Rectal smooth muscle tissue (tissue), 1 donor: ENCODE measurements at regions not wholly inside any gene's neighbourhood (a gene's known extent, or its start where the extent isn't known, plus 50 kb on each side); places are given as distances from the start of the nearest gene placed in this dataset.

Experiments
- H3K27ac ChIP-seq: one replicate; pipeline ENCODE4 v1.7.0; 2013; ENCODE audit warnings: low read depth, low read length, inconsistent platforms
- H3K27me3 ChIP-seq: one replicate; pipeline ENCODE4 v1.7.0; 2013; ENCODE audit warnings: low read length; ENCODE audit not compliant: control insufficient read depth, insufficient read depth
- H3K36me3 ChIP-seq: one replicate; pipeline ENCODE4 v1.7.0; 2013; ENCODE audit warnings: low read length; ENCODE audit not compliant: control insufficient read depth, insufficient read depth
- H3K4me1 ChIP-seq: one replicate; pipeline ENCODE4 v1.7.0; 2013; ENCODE audit warnings: low read length; ENCODE audit not compliant: control insufficient read depth, insufficient read depth
- H3K4me3 ChIP-seq: one replicate; pipeline ENCODE4 v1.7.0; 2013; ENCODE audit warnings: low read length
- H3K9ac ChIP-seq: one replicate; pipeline ENCODE4 v1.7.0; 2013; ENCODE audit warnings: low read length

- Histone ChIP-seq H3K36me3 (no peaks in the 10 kb centered on the region), H3K27ac (no peak overlapping the region)
Measured at GRCh38 chr13:33464345-33464744, 178.8 kb upstream of the STARD13 start.

GRCh38 chr13:33466262-33466661 lies 180.7 kb upstream of the STARD13 start:
- H3K4me3 ChIP-seq, result no peak overlapping the region
- H3K27me3 ChIP-seq, result no peaks in the 10 kb centered on the region
- no peaks in the 10 kb centered on the region for H3K36me3 ChIP-seq
- no peaks in the 10 kb centered on the region for H3K4me1 ChIP-seq
- no peak overlapping the region for H3K9ac ChIP-seq
- H3K27ac ChIP-seq, result no peak overlapping the region

More at GRCh38 chr13:33464345-33464744, 178.8 kb upstream of the STARD13 start:
- no peak overlapping the region for H3K4me3 ChIP-seq
- H3K9ac ChIP-seq, result no peak overlapping the region
- no peaks in the 10 kb centered on the region for H3K4me1 ChIP-seq
- no peaks in the 10 kb centered on the region for H3K27me3 ChIP-seq

- Histone ChIP-seq H3K36me3 (no peaks in the 10 kb centered on the region), H3K4me3 (no peak overlapping the region), H3K9ac (no peak overlapping the region), H3K4me1 (no peaks in the 10 kb centered on the region), H3K27me3 (no peaks in the 10 kb centered on the region), H3K27ac (no peak overlapping the region)
Measured at GRCh38 chr13:33467556-33467955, 182.0 kb upstream of the STARD13 start.

GRCh38 chr13:33471204-33471603 lies 185.6 kb upstream of the STARD13 start:
- no peaks in the 10 kb centered on the region for H3K27me3 ChIP-seq
- H3K4me1 ChIP-seq, result no peaks in the 10 kb centered on the region
- no peak overlapping the region for H3K27ac ChIP-seq
- H3K4me3 ChIP-seq, result no peak overlapping the region
- no peak overlapping the region for H3K9ac ChIP-seq
- no peaks in the 10 kb centered on the region for H3K36me3 ChIP-seq

- no peak overlapping the region for H3K4me3 ChIP-seq
- H3K27me3 ChIP-seq, result no peaks in the 10 kb centered on the region
- H3K4me1 ChIP-seq, result no peaks in the 10 kb centered on the region
- no peak overlapping the region for H3K9ac ChIP-seq
- no peak overlapping the region for H3K27ac ChIP-seq
- H3K36me3 ChIP-seq, result no peaks in the 10 kb centered on the region
Measured at GRCh38 chr13:33472446-33472845, 186.9 kb upstream of the STARD13 start.

GRCh38 chr13:33479105-33479504 lies 193.6 kb upstream of the STARD13 start:
- H3K36me3 ChIP-seq, result no peaks in the 10 kb centered on the region
- no peaks in the 10 kb centered on the region for H3K4me1 ChIP-seq
- H3K27me3 ChIP-seq, result no peaks in the 10 kb centered on the region
- no peak overlapping the region for H3K9ac ChIP-seq
- no peak overlapping the region for H3K27ac ChIP-seq
- no peak overlapping the region for H3K4me3 ChIP-seq

- Histone ChIP-seq H3K27me3 (no peaks in the 10 kb centered on the region), H3K27ac (no peak overlapping the region), H3K9ac (no peak overlapping the region), H3K36me3 (no peaks in the 10 kb centered on the region), H3K4me3 (no peak overlapping the region), H3K4me1 (no peaks in the 10 kb centered on the region)
Measured at GRCh38 chr13:33480561-33480960, 195.0 kb upstream of the STARD13 start.

- Histone ChIP-seq H3K9ac (no peak overlapping the region), H3K27ac (no peak overlapping the region), H3K36me3 (no peaks in the 10 kb centered on the region), H3K4me3 (no peak overlapping the region), H3K27me3 (no peaks in the 10 kb centered on the region), H3K4me1 (no peaks in the 10 kb centered on the region)
Measured at GRCh38 chr13:33483471-33483870, 197.9 kb upstream of the STARD13 start.

- no peak overlapping the region for H3K9ac ChIP-seq
- H3K27me3 ChIP-seq, result no peaks in the 10 kb centered on the region
- H3K4me1 ChIP-seq, result no peaks in the 10 kb centered on the region
- H3K4me3 ChIP-seq, result no peak overlapping the region
- no peaks in the 10 kb centered on the region for H3K36me3 ChIP-seq
- H3K27ac ChIP-seq, result no peak overlapping the region
Measured at GRCh38 chr13:33485247-33485646, 199.7 kb upstream of the STARD13 start.

- Histone ChIP-seq H3K27ac (no peak overlapping the region), H3K36me3 (no peaks in the 10 kb centered on the region), H3K4me1 (no peaks in the 10 kb centered on the region), H3K4me3 (no peak overlapping the region), H3K27me3 (no peaks in the 10 kb centered on the region), H3K9ac (no peak overlapping the region)
Measured at GRCh38 chr13:33487575-33488243, 202.2 kb upstream of the STARD13 start.

GRCh38 chr13:33489563-33489962 lies 204.0 kb upstream of the STARD13 start:
- Histone ChIP-seq H3K36me3 (no peaks in the 10 kb centered on the region), H3K27me3 (no peaks in the 10 kb centered on the region), H3K4me3 (no peak overlapping the region), H3K4me1 (no peaks in the 10 kb centered on the region), H3K9ac (no peak overlapping the region), H3K27ac (no peak overlapping the region)

GRCh38 chr13:33490461-33491327 lies 205.1 kb upstream of the STARD13 start:
- H3K4me3 ChIP-seq, result no peak overlapping the region
- no peaks in the 10 kb centered on the region for H3K27me3 ChIP-seq
- H3K9ac ChIP-seq, result no peak overlapping the region
- no peaks in the 10 kb centered on the region for H3K4me1 ChIP-seq
- no peak overlapping the region for H3K27ac ChIP-seq
- H3K36me3 ChIP-seq, result no peaks in the 10 kb centered on the region
